B cell (primary cell): ENCODE measurements at regions not wholly inside any gene's neighbourhood (a gene's known extent, or its start where the extent isn't known, plus 50 kb on each side); places are given as distances from the start of the nearest gene placed in this dataset.

Experiments used
- CTCF ChIP-seq: fragments of 200-600 bp; IDR thresholded peaks from one replicate; pipeline ENCODE4 v1.8.0; 2022; ENCODE audit warnings: antibody characterized with exemption, mild to moderate bottlenecking
- EZH2 ChIP-seq: IDR thresholded peaks from 2 replicates; pipeline ENCODE4 v1.6.1; 2012; ENCODE audit warnings: borderline replicate concordance, low read depth, mild to moderate bottlenecking, moderate library complexity, low read length; ENCODE audit not compliant: insufficient read depth, poor library complexity, severe bottlenecking

- TF ChIP-seq CTCF (no peak), EZH2 (no peak)
Measured at GRCh38 chr1:164999146-164999545, 357.4 kb downstream of the LMX1A start.
